AG09319 (cell line): ENCODE measurements at regions not wholly inside any gene's neighbourhood (a gene's known extent, or its start where the extent isn't known, plus 50 kb on each side); places are given as distances from the start of the nearest gene placed in this dataset.

Experiments used
- DNase-seq: peaks from one replicate; pipeline ENCODE4 v3.0.0-alpha.2; 2010; ENCODE audit warnings: low read depth; ENCODE audit errors: extremely low read depth
- TF ChIP-seq, protein P1 (sequence below): IDR thresholded peaks from 2 replicates; pipeline ENCODE4 v1.5.1; 2011; ENCODE audit warnings: low read depth, mild to moderate bottlenecking, inconsistent platforms, low read length, moderate library complexity

DNA sequence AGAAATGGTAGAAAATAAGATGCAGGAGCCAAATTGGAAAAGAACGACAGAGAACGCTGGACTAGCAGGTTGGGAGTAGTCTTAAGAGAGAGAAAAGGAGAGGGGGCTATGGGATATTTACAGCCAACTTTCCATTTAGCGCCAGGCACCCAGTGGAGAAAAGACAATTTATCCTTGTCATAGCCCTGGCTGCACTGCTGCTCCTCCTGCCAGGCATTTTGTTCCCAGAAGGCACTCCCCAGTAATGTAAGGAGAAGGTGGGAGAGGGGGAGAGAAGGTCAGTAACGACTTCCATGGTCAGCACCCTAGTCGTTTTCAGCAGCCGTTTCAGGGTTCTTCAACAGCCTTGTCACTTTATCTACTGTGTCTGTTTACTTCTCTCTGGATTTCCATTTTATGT lies 159.0 kb downstream of the TRMT11 start:
- TF ChIP-seq, protein P1, sequence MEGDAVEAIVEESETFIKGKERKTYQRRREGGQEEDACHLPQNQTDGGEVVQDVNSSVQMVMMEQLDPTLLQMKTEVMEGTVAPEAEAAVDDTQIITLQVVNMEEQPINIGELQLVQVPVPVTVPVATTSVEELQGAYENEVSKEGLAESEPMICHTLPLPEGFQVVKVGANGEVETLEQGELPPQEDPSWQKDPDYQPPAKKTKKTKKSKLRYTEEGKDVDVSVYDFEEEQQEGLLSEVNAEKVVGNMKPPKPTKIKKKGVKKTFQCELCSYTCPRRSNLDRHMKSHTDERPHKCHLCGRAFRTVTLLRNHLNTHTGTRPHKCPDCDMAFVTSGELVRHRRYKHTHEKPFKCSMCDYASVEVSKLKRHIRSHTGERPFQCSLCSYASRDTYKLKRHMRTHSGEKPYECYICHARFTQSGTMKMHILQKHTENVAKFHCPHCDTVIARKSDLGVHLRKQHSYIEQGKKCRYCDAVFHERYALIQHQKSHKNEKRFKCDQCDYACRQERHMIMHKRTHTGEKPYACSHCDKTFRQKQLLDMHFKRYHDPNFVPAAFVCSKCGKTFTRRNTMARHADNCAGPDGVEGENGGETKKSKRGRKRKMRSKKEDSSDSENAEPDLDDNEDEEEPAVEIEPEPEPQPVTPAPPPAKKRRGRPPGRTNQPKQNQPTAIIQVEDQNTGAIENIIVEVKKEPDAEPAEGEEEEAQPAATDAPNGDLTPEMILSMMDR: no peak
- no peak for DNase-seq

DNA sequence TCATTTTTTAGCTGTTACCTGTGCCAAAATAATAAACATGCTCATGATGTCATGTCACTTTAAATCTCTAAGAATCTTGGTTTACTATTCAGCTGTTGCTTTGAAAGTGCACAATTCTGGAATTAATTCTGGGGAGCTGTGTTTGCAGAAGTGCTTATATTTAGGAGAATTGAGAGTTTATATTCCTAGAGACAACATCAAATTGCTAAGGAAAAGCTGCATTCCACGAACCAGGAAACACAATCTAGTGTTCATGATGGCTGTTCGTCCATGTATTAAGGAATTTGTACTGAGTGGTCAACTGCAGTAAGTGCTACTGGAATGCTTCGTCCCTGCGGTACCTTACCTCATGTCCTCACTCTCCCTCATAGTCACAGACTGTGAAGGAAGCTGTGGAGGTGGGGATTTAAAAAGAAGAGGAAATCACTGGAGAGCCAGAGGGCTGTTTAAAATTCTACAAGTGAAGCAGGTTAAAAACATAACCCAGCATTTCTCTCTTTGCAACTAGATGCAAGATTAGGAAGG lies 161.0 kb downstream of the TRMT11 start:
- TF ChIP-seq, protein P1: no peak
- DNase-seq: no peak

DNA sequence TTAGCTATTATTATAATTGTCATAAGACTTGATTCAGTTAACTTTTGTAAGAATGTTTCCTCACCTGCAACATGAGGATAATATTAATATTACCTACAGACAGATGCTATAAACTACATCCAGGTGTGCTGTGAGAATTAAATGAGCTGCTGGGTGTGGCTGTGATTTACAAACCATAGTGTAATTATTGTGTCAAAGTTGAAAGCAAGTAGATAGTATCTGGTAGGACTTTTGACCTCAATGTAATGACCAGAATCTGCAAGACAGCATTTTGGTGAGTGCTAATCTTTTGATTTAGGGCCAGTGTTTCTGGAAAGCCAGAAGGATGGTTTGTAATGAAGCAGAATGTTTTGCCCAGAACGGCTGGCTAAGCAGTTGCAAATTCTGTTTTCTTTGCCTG lies 162.5 kb downstream of the TRMT11 start:
- TF ChIP-seq, protein P1: no peak
- no peak for DNase-seq

DNA sequence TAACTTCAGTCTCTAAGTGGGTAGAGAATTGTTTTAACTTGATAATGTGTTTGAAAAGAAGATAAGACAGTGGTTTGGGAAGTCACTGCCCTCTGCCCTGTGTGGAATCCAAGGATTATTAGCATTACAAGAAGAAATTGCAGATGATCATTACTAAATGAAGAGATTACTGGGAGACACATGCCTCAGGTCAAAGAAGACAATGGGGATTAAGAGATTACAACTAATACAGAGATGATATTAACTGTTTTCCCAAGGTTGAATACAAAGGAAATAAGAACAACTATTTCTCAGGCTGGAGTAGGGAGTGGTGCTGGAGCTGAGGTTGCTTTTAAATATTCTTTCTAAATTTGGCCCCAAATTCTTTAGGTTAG lies 166.0 kb downstream of the TRMT11 start:
- TF ChIP-seq, protein P1: no peak
- no peak for DNase-seq

DNA sequence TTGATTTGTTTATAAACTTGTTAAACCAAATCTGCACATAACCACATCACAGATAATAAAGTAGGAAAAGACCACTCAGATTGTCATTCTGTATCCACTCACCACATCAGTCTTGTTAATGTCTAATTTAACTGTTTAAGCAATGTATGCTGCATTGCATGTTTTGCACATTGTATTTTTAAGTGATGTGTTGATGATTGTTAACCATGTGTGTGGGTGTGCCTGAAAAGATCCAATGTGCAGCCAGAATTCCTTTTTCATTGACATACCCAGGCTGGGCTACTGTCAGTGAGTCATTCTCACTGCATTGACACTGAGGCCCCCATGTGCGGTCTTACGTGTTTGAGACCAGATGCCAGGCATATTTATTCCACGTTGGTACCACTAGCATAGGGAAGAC lies 167.3 kb downstream of the TRMT11 start:
- TF ChIP-seq, protein P1: no peak
- DNase-seq: no peak

DNA sequence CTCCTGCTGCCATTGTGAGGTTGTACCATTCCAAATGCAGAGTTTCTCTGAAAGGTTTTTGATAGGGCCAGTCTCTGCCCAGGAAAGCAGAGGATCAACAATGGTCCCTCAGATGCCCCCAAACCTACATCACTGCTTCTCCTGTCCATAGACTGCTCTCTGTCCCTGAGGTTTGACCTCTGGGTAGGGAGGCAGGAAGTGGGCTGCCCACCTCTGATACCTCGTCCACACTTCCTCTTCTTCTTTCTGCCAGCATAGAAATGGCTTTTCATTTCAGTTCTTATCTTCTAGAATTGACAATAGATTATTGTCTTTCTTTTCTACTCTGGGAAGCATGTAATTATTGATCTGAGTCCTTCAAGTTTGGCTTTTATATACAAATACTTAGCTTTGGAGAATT lies 170.6 kb downstream of the TRMT11 start:
- no peak for DNase-seq
- TF ChIP-seq, protein P1: no peak

DNA sequence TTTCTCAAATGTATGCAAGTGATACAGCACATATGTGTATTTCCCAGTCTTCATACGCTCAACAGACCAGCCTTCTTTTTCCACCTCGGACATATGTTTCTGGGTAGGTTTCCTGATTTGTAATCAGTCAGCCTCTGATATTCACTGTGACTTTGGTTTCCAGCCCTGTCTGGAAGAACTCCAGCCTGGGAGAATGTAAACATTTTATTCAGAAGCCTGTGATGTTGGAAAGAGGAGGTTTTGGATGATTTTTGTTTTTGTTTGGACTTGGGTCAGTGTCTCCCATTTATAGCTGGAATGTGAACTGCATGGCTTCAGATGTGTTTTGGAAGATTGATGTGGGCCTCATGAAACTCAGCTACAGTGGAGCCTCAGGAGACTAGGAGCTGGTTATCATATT lies 172.2 kb upstream of the CENPW start:
- DNase-seq: no peak
- TF ChIP-seq, protein P1: no peak
